ENCODE measurements at regions not wholly inside any gene's neighbourhood (a gene's known extent, or its start where the extent isn't known, plus 50 kb on each side); places are given as distances from the start of the nearest gene placed in this dataset.
"Not testable (repeated sequence)": the region's sequence is repeated elsewhere in the genome, so short reads cannot be mapped to it uniquely, and the experiment has no call there.

- no peak for DNase-seq
Measured at GRCh38 chr5:161030229-161030628, 178.2 kb upstream of the ATP10B start.

GRCh38 chr5:161027763-161028162, 175.8 kb upstream of the ATP10B start:
- no peak for DNase-seq

- DNase-seq = no peak
Measured at GRCh38 chr5:161023551-161023950, 171.5 kb upstream of the ATP10B start.

DNA sequence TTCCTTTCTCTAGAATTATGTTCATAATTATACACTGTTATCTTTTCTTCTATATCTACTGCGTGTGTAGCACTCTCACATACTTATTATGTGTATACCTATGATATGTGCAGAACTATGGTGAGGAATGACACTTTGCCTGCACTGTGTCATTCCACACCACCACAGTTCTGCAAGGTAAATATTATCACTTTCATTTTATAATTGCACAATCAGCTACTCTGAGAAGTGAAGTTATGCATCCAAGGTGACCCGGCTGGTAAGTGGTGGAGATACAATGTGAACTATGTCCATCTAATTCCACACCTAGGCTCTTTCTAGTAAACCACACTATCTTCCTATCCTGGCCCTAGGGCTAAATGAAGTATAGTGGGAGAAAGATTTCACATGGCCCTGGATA, 170.1 kb upstream of the ATP10B start:
- no peak for DNase-seq

GRCh38 chr5:161009817-161010216, 157.8 kb upstream of the ATP10B start:
- DNase-seq = no peak

DNA sequence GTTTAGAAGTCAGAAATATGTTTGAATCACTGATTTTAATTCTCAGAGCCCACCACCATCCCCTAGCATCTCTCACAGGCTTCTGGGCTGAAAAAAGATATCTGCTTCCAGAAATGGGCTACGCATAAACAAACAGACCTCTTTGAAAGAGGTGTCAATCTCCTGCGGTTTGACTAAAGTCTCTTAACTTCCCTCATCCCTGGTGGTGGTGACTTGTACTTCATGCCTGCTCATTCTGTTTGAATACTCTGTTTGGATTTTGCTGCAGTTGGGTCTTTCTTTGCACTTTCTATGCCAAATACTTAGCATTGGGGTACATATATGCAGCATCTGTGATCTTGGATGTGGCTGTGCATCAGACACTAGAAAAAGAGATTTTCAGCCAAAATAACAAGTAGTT, 157.2 kb upstream of the ATP10B start:
- no peak for DNase-seq

DNA sequence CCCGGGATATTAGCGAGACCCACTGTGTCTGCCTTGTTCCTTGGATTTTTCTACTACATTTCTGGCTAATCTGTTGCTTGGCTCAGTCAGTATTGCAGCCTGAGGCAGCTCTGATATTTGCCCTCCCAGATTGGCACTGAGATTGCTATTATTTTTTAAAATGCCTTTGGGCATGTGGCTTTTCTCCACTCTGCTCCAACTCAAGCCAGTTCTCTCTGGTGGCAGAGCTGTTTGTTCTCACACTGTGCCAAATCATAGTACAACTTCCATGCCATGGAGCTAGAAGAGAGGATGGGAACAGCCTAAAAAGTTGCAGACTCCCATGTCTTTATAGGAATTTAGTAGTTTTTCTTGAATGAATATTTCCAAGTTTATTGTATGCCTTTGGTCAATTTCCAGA, 155.9 kb upstream of the ATP10B start:
- no peak for DNase-seq

GRCh38 chr5:161002571-161003074, 150.6 kb upstream of the ATP10B start:
- no peak for DNase-seq

GRCh38 chr5:161001604-161002003, 149.6 kb upstream of the ATP10B start:
- DNase-seq = no peak

- DNase-seq = not testable (repeated sequence)
Measured at GRCh38 chr5:161001142-161001541, 149.1 kb upstream of the ATP10B start.

GRCh38 chr5:160991205-160991604, 139.2 kb upstream of the ATP10B start:
- DNase-seq = no peak

DNA sequence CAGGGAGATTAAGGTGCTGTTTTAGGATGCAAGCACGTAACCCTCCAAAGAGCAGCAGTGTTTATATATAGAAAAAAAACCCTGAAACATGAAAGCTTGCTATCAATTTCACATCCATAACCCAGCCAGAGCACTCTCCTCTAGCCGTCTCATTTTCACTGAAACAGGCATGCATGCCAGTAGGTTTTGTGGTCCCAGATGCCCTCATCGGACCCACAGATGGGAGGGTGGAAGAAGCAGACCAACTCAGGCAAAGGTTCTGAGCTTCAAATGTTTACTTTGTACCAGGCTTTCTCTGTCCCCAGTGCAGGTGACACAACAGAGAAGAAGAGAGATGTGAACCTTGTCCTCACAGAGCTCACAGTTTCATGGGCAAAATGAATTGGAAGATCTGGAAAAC, 127.4 kb upstream of the ATP10B start:
- no peak for DNase-seq

GRCh38 chr5:160978944-160979343, 126.9 kb upstream of the ATP10B start:
- no peak for DNase-seq

- DNase-seq = no peak
Measured at GRCh38 chr5:160976181-160976580, 124.2 kb upstream of the ATP10B start.

DNA sequence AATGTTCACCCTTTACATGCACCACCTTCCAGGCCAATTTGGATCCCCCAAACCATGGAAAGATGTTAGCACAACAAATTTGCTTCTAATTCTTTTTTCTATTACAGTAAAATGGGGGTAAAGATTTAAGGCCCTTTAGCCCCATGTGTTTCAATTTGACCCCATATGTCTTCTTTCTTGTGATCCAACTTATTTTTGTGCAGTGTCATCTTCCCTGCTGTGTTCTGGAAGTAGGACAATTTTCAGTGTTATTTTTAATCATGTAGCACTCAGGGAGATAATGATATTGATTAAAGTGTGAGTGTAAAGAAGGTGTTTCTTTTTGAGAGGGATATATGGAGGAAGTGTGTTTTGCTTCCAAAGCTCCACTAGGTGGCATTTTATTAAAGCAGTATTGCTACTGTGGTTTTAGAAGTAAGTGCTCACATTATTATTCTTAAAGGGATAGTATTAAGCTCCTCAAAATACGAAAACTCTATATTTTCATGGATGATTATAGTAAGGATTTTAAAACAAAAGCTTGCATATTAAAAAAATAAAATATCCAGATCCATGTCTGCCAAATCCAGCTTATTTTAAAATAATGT, 118.7 kb upstream of the ATP10B start:
- peak in 1 of 2 experiments; percentile 19 for DNase-seq

DNA sequence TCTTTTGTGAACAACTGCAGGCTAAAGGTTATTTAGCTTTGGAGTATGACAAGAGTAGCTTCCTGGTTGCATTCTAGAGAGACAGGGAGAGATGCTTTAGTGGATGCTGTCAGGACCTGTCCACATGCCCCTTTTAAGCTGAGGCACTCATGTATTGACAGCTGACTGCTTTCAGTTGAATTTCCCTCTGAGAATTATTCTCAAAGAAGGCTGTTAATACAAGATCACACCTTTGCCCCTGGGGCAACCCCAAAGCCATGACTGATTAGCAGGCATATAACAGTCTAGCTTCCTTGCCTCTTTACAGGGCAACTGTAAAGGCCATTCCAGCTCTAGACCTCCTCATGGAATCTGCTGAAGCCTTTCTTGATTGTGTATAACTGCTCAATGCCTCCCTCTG, 117.6 kb upstream of the ATP10B start:
- no peak for DNase-seq

GRCh38 chr5:160968480-160968879, 116.5 kb upstream of the ATP10B start:
- DNase-seq = no peak

DNA sequence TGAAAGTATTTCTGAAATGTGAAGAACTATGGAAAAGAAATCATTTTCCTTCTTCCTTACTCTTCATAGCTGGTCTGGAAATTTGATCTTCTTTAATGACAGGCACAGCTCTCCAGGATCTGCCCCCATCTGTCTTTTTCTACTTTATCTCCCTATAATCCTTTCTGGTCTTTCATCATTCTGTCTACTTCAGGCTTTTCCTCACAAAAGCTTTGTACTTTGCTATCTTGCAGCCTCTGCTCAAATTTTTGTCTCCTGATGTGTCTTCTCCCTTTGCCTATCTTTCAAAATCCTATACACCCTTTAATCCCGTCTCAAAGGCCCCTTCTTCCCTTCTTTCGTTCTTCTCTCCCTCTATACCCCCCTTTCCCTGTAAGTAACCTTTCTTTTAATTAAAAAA, 114.9 kb upstream of the ATP10B start:
- no peak for DNase-seq

DNA sequence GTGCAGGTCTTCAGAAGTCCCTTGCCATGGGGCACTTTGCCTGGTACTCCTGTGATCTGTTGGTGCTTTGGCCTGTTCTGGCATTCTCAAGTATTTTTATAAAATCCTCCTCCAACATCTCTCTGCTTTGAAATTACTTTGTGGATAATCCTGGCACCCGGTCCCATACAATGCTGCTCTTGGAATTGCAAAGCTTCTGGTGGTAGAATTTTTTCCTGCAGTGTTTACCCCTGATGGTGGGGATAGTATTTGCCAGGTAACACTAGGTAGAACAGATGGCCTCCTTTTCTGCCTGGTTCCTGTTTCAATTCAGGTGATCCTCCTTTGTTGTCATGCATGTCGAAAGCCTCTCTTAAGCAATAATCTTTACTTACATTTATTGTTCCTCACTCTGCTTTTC, 109.8 kb upstream of the ATP10B start:
- no peak for DNase-seq

DNA sequence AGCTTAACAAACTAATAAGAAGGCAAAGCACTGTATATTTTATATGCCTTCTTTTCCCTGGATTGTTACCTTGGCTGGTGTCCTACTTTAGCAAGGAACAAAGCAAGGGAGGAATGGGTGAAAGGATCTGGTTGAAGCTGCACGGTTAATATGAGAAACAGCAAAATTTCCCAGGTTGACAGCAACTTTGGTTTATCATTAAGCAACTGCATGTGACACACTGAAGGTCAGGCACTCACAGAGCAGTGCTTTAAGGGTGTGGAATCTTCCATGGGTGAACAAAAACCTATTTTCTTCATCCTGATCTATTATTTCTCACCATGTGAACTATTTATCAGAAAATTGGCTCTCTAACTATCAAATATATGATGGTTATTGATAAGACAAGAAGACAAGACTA, 109.0 kb upstream of the ATP10B start:
- no peak for DNase-seq

GRCh38 chr5:160960592-160960991, 108.6 kb upstream of the ATP10B start:
- no peak for DNase-seq

DNA sequence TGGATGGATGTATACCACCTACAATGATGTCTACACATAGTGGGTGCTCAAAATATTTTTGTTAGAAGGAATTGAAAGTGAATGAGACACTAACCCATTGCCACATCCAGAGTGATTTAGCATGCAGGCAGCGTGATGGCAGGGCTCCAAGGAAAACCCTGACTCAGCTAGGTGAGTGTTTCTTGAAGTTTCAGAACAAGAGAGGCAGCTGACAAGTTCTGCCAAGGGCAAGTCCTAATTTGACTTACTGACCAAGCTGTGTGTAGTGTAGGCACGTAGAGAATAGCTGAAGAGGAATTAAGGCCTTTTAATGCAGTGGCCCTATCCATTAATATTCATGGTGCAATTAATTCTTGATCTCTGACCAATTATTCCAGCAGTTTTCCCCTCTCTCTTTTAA, 107.8 kb upstream of the ATP10B start:
- DNase-seq = no peak

DNA sequence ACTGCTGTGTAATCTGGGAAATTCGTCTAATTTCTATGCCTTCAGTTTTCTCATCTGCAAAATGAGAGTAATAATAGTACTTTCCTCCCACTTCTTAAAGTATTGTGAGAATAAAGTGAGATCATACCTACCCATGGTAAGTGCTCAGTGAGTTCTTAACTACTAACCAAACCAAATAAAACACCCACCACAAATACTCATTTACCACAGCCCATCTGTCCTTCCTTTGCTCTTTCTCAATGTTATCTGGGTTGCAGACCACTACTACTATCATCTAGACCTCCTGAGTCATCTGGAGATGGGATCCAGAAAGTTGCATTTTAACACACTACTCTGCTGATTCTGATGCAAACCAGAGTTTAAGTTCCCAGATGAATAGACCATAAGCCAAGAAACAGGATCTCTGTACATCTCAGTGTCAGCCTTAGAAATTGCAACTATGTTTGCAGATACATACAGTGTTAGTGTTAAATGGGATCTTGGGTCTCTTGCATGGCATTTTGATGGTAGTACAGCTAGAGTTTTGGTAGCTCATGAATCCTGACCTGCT, 105.4 kb upstream of the ATP10B start:
- DNase-seq = no peak

DNA sequence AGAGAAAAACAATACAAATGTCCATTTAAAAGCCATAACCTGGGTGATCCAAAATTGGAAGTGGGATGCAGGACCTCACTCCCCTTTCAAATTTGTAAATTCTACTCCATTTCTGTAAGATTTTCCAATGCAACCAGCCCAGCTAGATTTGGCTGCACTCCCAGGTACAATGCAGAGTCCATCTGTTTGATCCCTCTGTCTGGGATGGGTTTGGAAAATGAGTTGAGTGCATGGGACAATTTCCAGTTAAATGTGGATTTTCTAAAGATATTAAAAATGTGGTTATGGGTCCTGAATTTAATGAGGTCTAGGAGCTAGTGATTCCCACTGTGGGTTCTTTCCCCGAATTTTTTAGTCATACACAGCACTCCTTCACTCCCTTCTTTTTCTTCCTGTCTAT, 104.0 kb upstream of the ATP10B start:
- DNase-seq = no peak

DNA sequence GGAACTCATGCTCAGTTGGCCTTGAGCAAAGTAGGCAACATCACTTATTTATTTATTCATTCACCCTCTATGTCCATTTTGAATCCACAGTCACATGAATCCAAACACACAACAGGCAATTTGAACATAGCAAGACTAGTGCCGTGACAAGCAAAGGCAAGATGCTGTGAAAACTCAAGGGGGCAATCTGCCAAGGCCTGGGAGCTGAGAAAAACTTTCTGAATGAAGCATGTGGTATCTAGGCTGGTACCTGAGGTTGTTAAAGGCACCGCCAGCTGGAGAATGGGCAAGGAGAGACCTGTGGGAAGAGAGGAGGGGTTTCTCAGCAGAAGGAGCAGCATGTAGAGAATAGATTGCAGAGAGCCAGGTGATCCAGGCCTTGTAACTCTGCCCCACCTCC, 98.3 kb upstream of the ATP10B start:
- no peak for DNase-seq
